ENCODE measurements at regions not wholly inside any gene's neighbourhood (a gene's known extent, or its start where the extent isn't known, plus 50 kb on each side); places are given as distances from the start of the nearest gene placed in this dataset.

DNA sequence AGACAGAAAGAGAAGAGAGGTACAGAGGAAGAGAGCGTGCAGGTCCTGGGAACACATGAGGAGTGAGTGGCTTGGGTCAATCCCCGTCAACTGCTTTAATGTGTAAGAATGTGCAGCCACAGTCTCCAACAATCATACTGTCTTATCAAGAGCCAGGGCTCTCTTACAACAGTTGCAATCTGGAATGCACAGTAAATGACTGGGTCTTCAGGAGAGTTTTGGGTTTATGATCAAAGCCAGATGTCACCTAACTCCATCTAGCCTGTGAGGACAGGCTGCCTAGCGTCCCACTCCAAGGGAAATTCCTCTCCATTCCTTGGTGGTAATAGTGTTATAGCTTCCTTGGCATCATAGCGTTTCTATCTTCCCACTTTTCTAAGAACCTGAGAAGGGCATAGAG lies 75.0 kb upstream of the TRIO start:
- TF ChIP-seq POLR2AphosphoS5 (IDR thresholded peaks at IDR 0.05) = no peak
- TF ChIP-seq, protein P1, sequence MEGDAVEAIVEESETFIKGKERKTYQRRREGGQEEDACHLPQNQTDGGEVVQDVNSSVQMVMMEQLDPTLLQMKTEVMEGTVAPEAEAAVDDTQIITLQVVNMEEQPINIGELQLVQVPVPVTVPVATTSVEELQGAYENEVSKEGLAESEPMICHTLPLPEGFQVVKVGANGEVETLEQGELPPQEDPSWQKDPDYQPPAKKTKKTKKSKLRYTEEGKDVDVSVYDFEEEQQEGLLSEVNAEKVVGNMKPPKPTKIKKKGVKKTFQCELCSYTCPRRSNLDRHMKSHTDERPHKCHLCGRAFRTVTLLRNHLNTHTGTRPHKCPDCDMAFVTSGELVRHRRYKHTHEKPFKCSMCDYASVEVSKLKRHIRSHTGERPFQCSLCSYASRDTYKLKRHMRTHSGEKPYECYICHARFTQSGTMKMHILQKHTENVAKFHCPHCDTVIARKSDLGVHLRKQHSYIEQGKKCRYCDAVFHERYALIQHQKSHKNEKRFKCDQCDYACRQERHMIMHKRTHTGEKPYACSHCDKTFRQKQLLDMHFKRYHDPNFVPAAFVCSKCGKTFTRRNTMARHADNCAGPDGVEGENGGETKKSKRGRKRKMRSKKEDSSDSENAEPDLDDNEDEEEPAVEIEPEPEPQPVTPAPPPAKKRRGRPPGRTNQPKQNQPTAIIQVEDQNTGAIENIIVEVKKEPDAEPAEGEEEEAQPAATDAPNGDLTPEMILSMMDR (IDR thresholded peaks at IDR 0.05) = no peak
- TF ChIP-seq POLR2A (IDR thresholded peaks at IDR 0.05) = no peak
- TF ChIP-seq EP300 (IDR thresholded peaks at IDR 0.05) = no peak
